IPS-20b (cell line): ENCODE measurements at regions not wholly inside any gene's neighbourhood (a gene's known extent, or its start where the extent isn't known, plus 50 kb on each side); places are given as distances from the start of the nearest gene placed in this dataset.

Experiments used
- H3K27ac ChIP-seq: one replicate; pipeline ENCODE4 v1.5.1; 2013; ENCODE audit warnings: low read length
- H3K27me3 ChIP-seq: 2 replicates; pipeline ENCODE4 v1.6.1; 2013; ENCODE audit warnings: mild to moderate bottlenecking, low read length, inconsistent platforms; ENCODE audit not compliant: insufficient read depth
- H3K36me3 ChIP-seq: 2 replicates; pipeline ENCODE4 v1.6.1; 2013; ENCODE audit warnings: low read depth, mild to moderate bottlenecking, inconsistent platforms, low read length, moderate library complexity; ENCODE audit not compliant: insufficient read depth
- H3K4me1 ChIP-seq: 2 replicates; pipeline ENCODE4 v1.6.1; 2013; ENCODE audit warnings: mild to moderate bottlenecking, control low read depth, inconsistent platforms, low read length, moderate library complexity; ENCODE audit not compliant: insufficient read depth
- H3K4me3 ChIP-seq: 2 replicates; pipeline ENCODE4 v1.5.1; 2013; ENCODE audit warnings: mild to moderate bottlenecking, low read length, inconsistent platforms
- H3K9ac ChIP-seq: 2 replicates; pipeline ENCODE4 v1.6.1; 2013; ENCODE audit warnings: low read depth, mild to moderate bottlenecking, inconsistent platforms, low read length, moderate library complexity
- H3K9me3 ChIP-seq: 2 replicates; pipeline ENCODE4 v1.6.1; 2013; ENCODE audit warnings: mild to moderate bottlenecking, low read depth, low read length, inconsistent platforms; ENCODE audit not compliant: insufficient read depth

GRCh38 chr19:31656507-31656906 lies 307.3 kb upstream of the TSHZ3 start:
- Histone ChIP-seq H3K9ac (no peak overlapping the region), H3K27ac (no peak overlapping the region), H3K9me3 (no peaks in the 10 kb centered on the region), H3K27me3 (no peaks in the 10 kb centered on the region), H3K4me3 (no peak overlapping the region), H3K4me1 (no peaks in the 10 kb centered on the region; the same call in 1 of the 2 replicates), H3K36me3 (no peaks in the 10 kb centered on the region)

GRCh38 chr19:31658993-31659896 lies 310.0 kb upstream of the TSHZ3 start:
- H3K36me3 ChIP-seq, result no peaks in the 10 kb centered on the region
- H3K4me1 ChIP-seq, result no peaks in the 10 kb centered on the region; the same call in 1 of the 2 replicates
- no peak overlapping the region for H3K27ac ChIP-seq
- H3K9ac ChIP-seq, result no peak overlapping the region
- no peak overlapping the region for H3K4me3 ChIP-seq
- no peaks in the 10 kb centered on the region for H3K27me3 ChIP-seq
- H3K9me3 ChIP-seq, result no peaks in the 10 kb centered on the region

- Histone ChIP-seq H3K9ac (no peak overlapping the region), H3K27ac (no peak overlapping the region), H3K36me3 (no peaks in the 10 kb centered on the region), H3K4me3 (no peak overlapping the region), H3K27me3 (no peaks in the 10 kb centered on the region), H3K4me1 (no peaks in the 10 kb centered on the region; the same call in 1 of the 2 replicates), H3K9me3 (no peaks in the 10 kb centered on the region)
Measured at GRCh38 chr19:31659897-31660210, 310.6 kb upstream of the TSHZ3 start.

- no peaks in the 10 kb centered on the region for H3K9me3 ChIP-seq
- no peak overlapping the region; the same call in 1 of the 2 replicates for H3K9ac ChIP-seq
- H3K36me3 ChIP-seq, result no peaks in the 10 kb centered on the region
- H3K27ac ChIP-seq, result no peak overlapping the region
- H3K4me3 ChIP-seq, result no peak overlapping the region
- H3K27me3 ChIP-seq, result no peaks in the 10 kb centered on the region
- no peaks in the 10 kb centered on the region; the same call in 1 of the 2 replicates for H3K4me1 ChIP-seq
Measured at GRCh38 chr19:31664096-31664495, 314.9 kb upstream of the TSHZ3 start.

- H3K9me3 ChIP-seq, result no peaks in the 10 kb centered on the region
- H3K4me3 ChIP-seq, result no peak overlapping the region
- no peaks in the 10 kb centered on the region; the same call in 1 of the 2 replicates for H3K4me1 ChIP-seq
- no peaks in the 10 kb centered on the region for H3K27me3 ChIP-seq
- H3K36me3 ChIP-seq, result no peaks in the 10 kb centered on the region
- no peak overlapping the region for H3K9ac ChIP-seq
- no peak overlapping the region for H3K27ac ChIP-seq
Measured at GRCh38 chr19:31664997-31665396, 315.8 kb upstream of the TSHZ3 start.

GRCh38 chr19:31666126-31666525 lies 316.9 kb upstream of the TSHZ3 start:
- Histone ChIP-seq H3K27me3 (no peaks in the 10 kb centered on the region), H3K9ac (no peak overlapping the region), H3K36me3 (no peaks in the 10 kb centered on the region), H3K9me3 (no peaks in the 10 kb centered on the region), H3K4me1 (no peaks in the 10 kb centered on the region; the same call in 1 of the 2 replicates), H3K27ac (no peak overlapping the region), H3K4me3 (no peak overlapping the region)

- H3K9ac ChIP-seq, result no peak overlapping the region
- no peaks in the 10 kb centered on the region for H3K36me3 ChIP-seq
- no peak overlapping the region for H3K4me3 ChIP-seq
- no peak overlapping the region for H3K27ac ChIP-seq
- no peaks in the 10 kb centered on the region for H3K9me3 ChIP-seq
- H3K4me1 ChIP-seq, result no peaks in the 10 kb centered on the region; the same call in 1 of the 2 replicates
- no peaks in the 10 kb centered on the region for H3K27me3 ChIP-seq
Measured at GRCh38 chr19:31667106-31667505, 317.9 kb upstream of the TSHZ3 start.

GRCh38 chr19:31668921-31669320 lies 319.7 kb upstream of the TSHZ3 start:
- no peak overlapping the region for H3K9ac ChIP-seq
- H3K4me1 ChIP-seq, result no peaks in the 10 kb centered on the region; the same call in 1 of the 2 replicates
- H3K4me3 ChIP-seq, result no peak overlapping the region
- no peak overlapping the region for H3K27ac ChIP-seq
- H3K27me3 ChIP-seq, result no peaks in the 10 kb centered on the region
- H3K36me3 ChIP-seq, result no peaks in the 10 kb centered on the region
- no peaks in the 10 kb centered on the region for H3K9me3 ChIP-seq

GRCh38 chr19:31670931-31671330 lies 321.7 kb upstream of the TSHZ3 start:
- Histone ChIP-seq H3K27ac (no peak overlapping the region), H3K9ac (no peak overlapping the region), H3K4me3 (no peak overlapping the region), H3K36me3 (no peaks in the 10 kb centered on the region), H3K9me3 (no peaks in the 10 kb centered on the region), H3K4me1 (no peaks in the 10 kb centered on the region), H3K27me3 (no peaks in the 10 kb centered on the region)

- no peak overlapping the region for H3K9ac ChIP-seq
Measured at GRCh38 chr19:31671411-31672035, 322.3 kb upstream of the TSHZ3 start.

GRCh38 chr19:31674503-31675192 lies 325.4 kb upstream of the TSHZ3 start:
- no peaks in the 10 kb centered on the region for H3K36me3 ChIP-seq
- H3K4me3 ChIP-seq, result no peak overlapping the region
- H3K27ac ChIP-seq, result no peak overlapping the region
- no peaks in the 10 kb centered on the region for H3K27me3 ChIP-seq
- H3K9me3 ChIP-seq, result no peaks in the 10 kb centered on the region
- H3K4me1 ChIP-seq, result no peaks in the 10 kb centered on the region
- H3K9ac ChIP-seq, result no peak overlapping the region

More at GRCh38 chr19:31671411-31672035, 322.3 kb upstream of the TSHZ3 start:
- no peaks in the 10 kb centered on the region for H3K4me1 ChIP-seq
- H3K27me3 ChIP-seq, result no peaks in the 10 kb centered on the region
- H3K4me3 ChIP-seq, result no peak overlapping the region
- no peaks in the 10 kb centered on the region for H3K9me3 ChIP-seq
- no peaks in the 10 kb centered on the region for H3K36me3 ChIP-seq
- no peak overlapping the region for H3K27ac ChIP-seq
